22Rv1 (cell line): ENCODE measurements at regions not wholly inside any gene's neighbourhood (a gene's known extent, or its start where the extent isn't known, plus 50 kb on each side); places are given as distances from the start of the nearest gene placed in this dataset.

Experiments
- ZFX ChIP-seq: fragments of 450-650 bp; IDR thresholded peaks from 2 replicates; pipeline ENCODE4 v1.6.1; 2017; ENCODE audit warnings: antibody characterized with exemption, borderline replicate concordance
- TF ChIP-seq, protein P1 (sequence below): fragments of 450-650 bp; IDR thresholded peaks from 2 replicates; pipeline ENCODE4 v1.5.1; 2017; ENCODE audit warnings: mild to moderate bottlenecking

DNA sequence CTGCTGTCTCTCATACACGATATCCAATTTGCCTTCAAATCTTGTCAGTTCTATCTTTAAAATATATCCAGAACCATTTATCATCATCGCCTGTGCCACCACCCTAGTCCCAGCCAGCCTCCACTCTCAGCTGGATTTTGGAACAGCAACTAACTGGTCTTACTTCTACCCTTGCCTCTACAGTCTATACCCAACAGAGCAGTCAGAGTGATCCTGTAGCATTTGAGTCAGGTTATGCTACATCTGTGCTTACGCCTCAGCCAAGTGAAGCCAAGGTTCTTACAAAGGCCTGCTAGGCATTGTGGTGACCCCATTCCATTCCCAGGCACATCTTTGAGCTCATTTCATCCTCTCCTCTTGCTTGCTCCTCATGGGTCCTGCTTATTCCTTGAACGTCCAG is 95.7 kb upstream of the ACSL1 start:
- TF ChIP-seq, protein P1, sequence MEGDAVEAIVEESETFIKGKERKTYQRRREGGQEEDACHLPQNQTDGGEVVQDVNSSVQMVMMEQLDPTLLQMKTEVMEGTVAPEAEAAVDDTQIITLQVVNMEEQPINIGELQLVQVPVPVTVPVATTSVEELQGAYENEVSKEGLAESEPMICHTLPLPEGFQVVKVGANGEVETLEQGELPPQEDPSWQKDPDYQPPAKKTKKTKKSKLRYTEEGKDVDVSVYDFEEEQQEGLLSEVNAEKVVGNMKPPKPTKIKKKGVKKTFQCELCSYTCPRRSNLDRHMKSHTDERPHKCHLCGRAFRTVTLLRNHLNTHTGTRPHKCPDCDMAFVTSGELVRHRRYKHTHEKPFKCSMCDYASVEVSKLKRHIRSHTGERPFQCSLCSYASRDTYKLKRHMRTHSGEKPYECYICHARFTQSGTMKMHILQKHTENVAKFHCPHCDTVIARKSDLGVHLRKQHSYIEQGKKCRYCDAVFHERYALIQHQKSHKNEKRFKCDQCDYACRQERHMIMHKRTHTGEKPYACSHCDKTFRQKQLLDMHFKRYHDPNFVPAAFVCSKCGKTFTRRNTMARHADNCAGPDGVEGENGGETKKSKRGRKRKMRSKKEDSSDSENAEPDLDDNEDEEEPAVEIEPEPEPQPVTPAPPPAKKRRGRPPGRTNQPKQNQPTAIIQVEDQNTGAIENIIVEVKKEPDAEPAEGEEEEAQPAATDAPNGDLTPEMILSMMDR: no peak
- TF ChIP-seq ZFX: no peak
